IMR-90 (cell line): ENCODE measurements at regions not wholly inside any gene's neighbourhood (a gene's known extent, or its start where the extent isn't known, plus 50 kb on each side); places are given as distances from the start of the nearest gene placed in this dataset.

ENCODE experiments used
- ATAC-seq: fragments of 200-7000 bp; cut with Tn5 transposase; 2 replicates; pipeline ENCODE4 v1.9.1; 2020; ENCODE audit warnings: low read depth, mild to moderate bottlenecking, moderate library complexity
- BruUV-seq: library from RNA; stranded (reverse); fragments of 400-500 nt; replicated peaks from 2 replicates; lab custom pipeline; 2021; lab: Mats Ljungman, UMichigan
- CTCF ChIA-PET: fragments of 300-600 bp; formaldehyde crosslinking; extraction: SDS; loops from one replicate; lab custom pipeline; 2021; ENCODE audit warnings: antibody characterized with exemption; lab: Yijun Ruan, JAX
- POLR2A ChIA-PET: fragments of 300-600 bp; sonication (Branson Sonifier 250); formaldehyde crosslinking; loops from one replicate; lab custom pipeline; 2022; ENCODE audit warnings: antibody characterized with exemption; ENCODE audit not compliant: unreplicated experiment; lab: Charles Lee
- DNase-seq: peaks from one replicate; pipeline ENCODE4 v3.0.0; 2013
- H2AFZ ChIP-seq: replicated peaks from 2 replicates; pipeline ENCODE3; 2013; ENCODE audit warnings: low read length, mild to moderate bottlenecking; ENCODE audit not compliant: poor library complexity
- H2AK5ac ChIP-seq: 2 replicates; pipeline ENCODE4 v1.6.1; 2013; ENCODE audit warnings: low read depth, low read length, inconsistent platforms
- H2AK9ac ChIP-seq: replicated peaks from 2 replicates; pipeline ENCODE3; 2013; ENCODE audit warnings: mild to moderate bottlenecking, low read depth, low read length, moderate library complexity; ENCODE audit not compliant: poor library complexity
- H2BK120ac ChIP-seq: 2 replicates; pipeline ENCODE4 v1.6.1; 2013; ENCODE audit warnings: low read depth, low read length, inconsistent platforms
- H2BK15ac ChIP-seq: 3 replicates; pipeline ENCODE4 v1.6.1; 2013; ENCODE audit warnings: low read depth, low read length, inconsistent platforms
- H2BK20ac ChIP-seq: 2 replicates; pipeline ENCODE4 v1.6.1; 2013; ENCODE audit warnings: low read depth, mild to moderate bottlenecking, inconsistent platforms, low read length, moderate library complexity
- H2BK5ac ChIP-seq: 2 replicates; pipeline ENCODE4 v1.6.1; 2013; ENCODE audit warnings: mild to moderate bottlenecking, low read depth, low read length, inconsistent platforms; ENCODE audit not compliant: poor library complexity, severe bottlenecking
- H3K14ac ChIP-seq: replicated peaks from 2 replicates; pipeline ENCODE4 v1.6.1; 2013; ENCODE audit warnings: low read depth, low read length, inconsistent platforms
- H3K18ac ChIP-seq: 2 replicates; pipeline ENCODE4 v1.6.1; 2013; ENCODE audit warnings: low read depth, low read length, control low read depth
- H3K23ac ChIP-seq: 2 replicates; pipeline ENCODE4 v1.6.1; 2013; ENCODE audit warnings: low read depth, low read length, inconsistent platforms
- H3K27ac ChIP-seq: 2 replicates; pipeline ENCODE4 v1.5.1; 2013; ENCODE audit warnings: mild to moderate bottlenecking, control low read depth, low read length; ENCODE audit not compliant: insufficient read depth
- H3K27me3 ChIP-seq: 2 replicates; pipeline ENCODE4 v1.6.1; 2013; ENCODE audit warnings: low read length; ENCODE audit not compliant: control insufficient read depth, insufficient read depth
- H3K36me3 ChIP-seq: 2 replicates; pipeline ENCODE4 v1.6.1; 2013; ENCODE audit warnings: low read length, mixed read lengths; ENCODE audit not compliant: control insufficient read depth, insufficient read depth
- H3K4ac ChIP-seq: 2 replicates; pipeline ENCODE4 v1.6.1; 2013; ENCODE audit warnings: low read depth, low read length, inconsistent platforms
- H3K4me1 ChIP-seq: 2 replicates; pipeline ENCODE4 v1.6.1; 2013; ENCODE audit warnings: low read length, mixed read lengths; ENCODE audit not compliant: control insufficient read depth, insufficient read depth
- H3K4me2 ChIP-seq: 2 replicates; pipeline ENCODE4 v1.6.1; 2013; ENCODE audit warnings: low read depth, mild to moderate bottlenecking, control low read depth, low read length, moderate library complexity
- H3K4me3 ChIP-seq: 2 replicates; pipeline ENCODE4 v1.5.1; 2013; ENCODE audit warnings: low read depth, mild to moderate bottlenecking, control low read depth, low read length, moderate library complexity; ENCODE audit not compliant: insufficient read depth
- H3K56ac ChIP-seq: 2 replicates; pipeline ENCODE4 v1.6.1; 2013; ENCODE audit warnings: low read length, inconsistent platforms; ENCODE audit not compliant: insufficient read depth; ENCODE audit errors: extremely low read depth
- H3K79me1 ChIP-seq, 2 experiments: 2 replicates each; pipeline ENCODE4 v1.6.1; 2013; ENCODE audit warnings: low read length in 2 of 2, inconsistent platforms in 1 of 2, low read depth in 1 of 2
- H3K9ac ChIP-seq: 2 replicates; pipeline ENCODE4 v1.6.1; 2013; ENCODE audit warnings: low read depth, low read length, control low read depth
- H3K9me1 ChIP-seq: 2 replicates; pipeline ENCODE4 v1.6.1; 2013; ENCODE audit warnings: low read length, inconsistent platforms; ENCODE audit not compliant: insufficient read depth
- H3K9me3 ChIP-seq: 2 replicates; pipeline ENCODE4 v1.6.1; 2013; ENCODE audit warnings: low read length; ENCODE audit not compliant: control insufficient read depth, insufficient read depth
- H4K20me1 ChIP-seq: 2 replicates; pipeline ENCODE4 v1.6.1; 2013; ENCODE audit warnings: low read length, inconsistent platforms; ENCODE audit not compliant: insufficient read depth
- H4K5ac ChIP-seq: 2 replicates; pipeline ENCODE4 v1.6.1; 2013; ENCODE audit warnings: mild to moderate bottlenecking, low read depth, low read length, control low read depth
- H4K8ac ChIP-seq, 2 experiments: 2 replicates each; pipeline ENCODE4 v1.6.1; 2013; ENCODE audit warnings: low read depth in 2 of 2, low read length in 2 of 2, control low read depth in 1 of 2, inconsistent platforms in 1 of 2
- H4K91ac ChIP-seq: 2 replicates; pipeline ENCODE4 v1.6.1; 2013; ENCODE audit warnings: low read depth, low read length, inconsistent platforms; ENCODE audit not compliant: insufficient read depth
- CHD1 ChIP-seq: IDR thresholded peaks from 2 replicates; pipeline ENCODE4 v1.6.1; 2012; ENCODE audit warnings: low read depth, low read length, improper control_type of control experiment
- WGBS, 2 experiments: methylation state at CpG; one replicate each; pipeline versions ENCODE4 v1.1.5 to v1.1.7; 2013; ENCODE audit warnings: missing lambda C conversion rate in 2 of 2; ENCODE audit not compliant: insufficient read length in 1 of 2; ENCODE audit errors: extremely low coverage in 2 of 2; 5-methylcytosine and 5-hydroxymethylcytosine counted together
- dilution Hi-C: fragments of 300-500 bp; cut with HindIII; formaldehyde crosslinking; loops from one replicate; pipeline ENCODE4 v1.14.3; 2018; ENCODE audit warnings: low sequenced_read_pairs; ENCODE audit not compliant: unreplicated experiment
- in situ Hi-C: fragments of 300-500 bp; cut with MboI; formaldehyde crosslinking; loops from 3 replicates; pipeline ENCODE4 v1.14.3; 2019; ENCODE audit warnings: low sequenced_read_pairs, inconsistent platforms, mixed read lengths
- intact Hi-C: fragments of 100-400 bp; cut with micrococcal nuclease; formaldehyde crosslinking; loops from 2 replicates; pipeline ENCODE4 v1.10.0; 2022

DNA sequence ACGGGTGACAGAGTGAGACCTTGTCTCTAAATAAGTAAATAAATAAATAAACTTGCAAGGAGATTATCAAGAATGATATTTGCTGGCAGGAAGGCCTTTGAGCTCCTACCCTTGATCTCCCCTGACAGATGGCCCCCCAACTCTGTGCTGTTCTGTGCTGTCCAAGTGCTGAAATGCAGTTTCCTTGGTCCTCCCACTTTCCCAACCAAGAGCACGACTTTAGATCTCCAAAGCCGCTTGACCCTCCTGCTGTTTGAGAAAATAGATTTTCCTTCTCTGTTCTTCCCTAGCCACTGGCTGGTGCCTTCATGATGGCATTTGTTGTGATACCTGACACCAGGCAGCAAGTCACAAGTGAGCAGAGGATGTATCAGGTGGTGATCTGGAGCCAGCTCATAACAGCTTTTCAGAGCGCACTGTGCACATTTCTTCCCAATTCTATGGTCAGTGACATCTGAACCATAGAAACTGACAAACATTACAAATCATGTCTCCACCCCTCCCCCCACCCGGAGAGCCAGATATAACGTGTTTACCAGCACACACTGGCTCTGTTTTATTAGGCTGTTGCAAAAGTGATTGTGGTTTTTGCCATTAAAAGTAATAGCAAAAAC is 80.0 kb upstream of the PUM3 start:
- Histone ChIP-seq H3K9ac (no peak overlapping the region), H3K4me3 (no peak overlapping the region), H2BK5ac (no peak overlapping the region), H3K4me2 (no peak overlapping the region), H3K36me3 (no peaks in the 10 kb centered on the region), H3K27me3 (no peaks in the 10 kb centered on the region), H2BK20ac (no peak overlapping the region), H2AFZ (no peak overlapping the region), H2BK15ac (no peak overlapping the region), H4K5ac (no peak overlapping the region), H3K9me3 (no peaks in the 10 kb centered on the region), H3K14ac (no peak overlapping the region), H4K20me1 (no peaks in the 10 kb centered on the region), H3K4ac (no peak overlapping the region), H3K23ac (no peak overlapping the region), H4K91ac (no peak overlapping the region), H2AK5ac (no peak overlapping the region), H2BK120ac (no peak overlapping the region), H3K18ac (no peak overlapping the region), H2AK9ac (no peak overlapping the region), H3K27ac (no peak overlapping the region), H3K79me1 (no peaks in the 10 kb centered on the region), H3K4me1 (no peaks in the 10 kb centered on the region), H3K56ac (no peak overlapping the region), H4K8ac (no peak overlapping the region), H3K9me1 (no peaks in the 10 kb centered on the region)
- WGBS, 2 experiments, result no CpG with 5 or more reads among the region's 6 CpGs
- no peak for DNase-seq
- in situ Hi-C loops (no loop called here), dilution Hi-C loops (no loop called here), intact Hi-C loops (no loop called here)
- CTCF ChIA-PET, result interaction anchor here (0.6 kb wide), 1 partner anchor 353 kb away, joined by 3 read pairs; no protein-coding TSS in a partner anchor
- no peak for ATAC-seq
- BruUV-seq, result no TSS peak
- POLR2A ChIA-PET, result no interaction called here
- TF ChIP-seq CHD1, result no peak
